IMR-90 (cell line): ENCODE measurements at regions not wholly inside any gene's neighbourhood (a gene's known extent, or its start where the extent isn't known, plus 50 kb on each side); places are given as distances from the start of the nearest gene placed in this dataset.

Experiments
- BHLHE40 ChIP-seq: fragments of 150-350 bp; IDR thresholded peaks from 2 replicates; pipeline ENCODE4 v1.6.1; 2016; ENCODE audit warnings: mild to moderate bottlenecking, low read depth, low read length
- CTCF ChIP-seq: conservative IDR thresholded peaks from 2 replicates; pipeline ENCODE4 v1.5.1; 2012; ENCODE audit warnings: mild to moderate bottlenecking, low read depth, low read length, improper control_type of control experiment
- MAFK ChIP-seq: IDR thresholded peaks from 2 replicates; pipeline ENCODE4 v1.6.1; 2012; ENCODE audit warnings: low read depth, low read length, improper control_type of control experiment
- POLR2A ChIP-seq: IDR thresholded peaks from 2 replicates; pipeline ENCODE4 v1.6.1; 2012; ENCODE audit warnings: mild to moderate bottlenecking, low read depth, low read length
- USF2 ChIP-seq: fragments of 150-350 bp; IDR thresholded peaks from 2 replicates; pipeline ENCODE4 v1.6.1; 2017; ENCODE audit warnings: mild to moderate bottlenecking, antibody characterized with exemption, low read length, low read depth

- TF ChIP-seq CTCF: no peak
- no peak for TF ChIP-seq MAFK
- TF ChIP-seq USF2: no peak
- no peak for TF ChIP-seq POLR2A
- TF ChIP-seq BHLHE40: no peak
Observed at GRCh38 chr12:91988086-91988923, 157.3 kb downstream of the BTG1 start.
